KMS-11 (cell line): ENCODE measurements at regions not wholly inside any gene's neighbourhood (a gene's known extent, or its start where the extent isn't known, plus 50 kb on each side); places are given as distances from the start of the nearest gene placed in this dataset.

Source experiments
- H2AFZ ChIP-seq: fragments of 200-600 bp; sonication (generic); 2 replicates; pipeline ENCODE4 v1.6.1; 2016; ENCODE audit warnings: antibody characterized with exemption, mixed run types, low read depth
- H3K27ac ChIP-seq: fragments of 200-600 bp; sonication (generic); 2 replicates; pipeline ENCODE4 v1.6.1; 2016; ENCODE audit warnings: mild to moderate bottlenecking, mixed run types
- H3K27me3 ChIP-seq: fragments of 200-600 bp; sonication (generic); 2 replicates; pipeline ENCODE4 v1.6.1; 2017; ENCODE audit warnings: mild to moderate bottlenecking, low read depth, mixed run types, moderate library complexity; ENCODE audit not compliant: insufficient read depth
- H3K36me3 ChIP-seq: fragments of 200-600 bp; sonication (generic); 2 replicates; pipeline ENCODE4 v1.6.1; 2017; ENCODE audit warnings: mild to moderate bottlenecking, mixed run types; ENCODE audit not compliant: insufficient read depth
- H3K4me1 ChIP-seq: fragments of 200-600 bp; sonication (generic); 2 replicates; pipeline ENCODE4 v1.6.1; 2016; ENCODE audit warnings: mild to moderate bottlenecking, low read depth, mixed run types; ENCODE audit not compliant: poor library complexity, severe bottlenecking
- H3K4me2 ChIP-seq: fragments of 200-600 bp; sonication (generic); 2 replicates; pipeline ENCODE4 v1.7.0; 2016; ENCODE audit warnings: mild to moderate bottlenecking, mixed run types
- H3K4me3 ChIP-seq: fragments of 200-600 bp; sonication (generic); IDR thresholded peaks from 2 replicates; pipeline ENCODE4 v1.6.1; 2017; ENCODE audit warnings: low read depth, low read length, mixed read lengths; ENCODE audit not compliant: insufficient read depth
- H3K79me2 ChIP-seq: fragments of 200-600 bp; sonication (generic); 2 replicates; pipeline ENCODE4 v1.6.1; 2016; ENCODE audit warnings: low read depth, mixed run types; ENCODE audit not compliant: insufficient read depth
- H3K9ac ChIP-seq: fragments of 200-600 bp; sonication (generic); 2 replicates; pipeline ENCODE4 v1.6.1; 2016; ENCODE audit warnings: mild to moderate bottlenecking, mixed run types
- H4K20me1 ChIP-seq: fragments of 200-600 bp; sonication (generic); 2 replicates; pipeline ENCODE4 v1.6.1; 2016; ENCODE audit warnings: mild to moderate bottlenecking, mixed run types; ENCODE audit not compliant: insufficient read depth
- CTCF ChIP-seq: fragments of 200-600 bp; sonication (generic); conservative IDR thresholded peaks from 2 replicates; pipeline ENCODE4 v1.6.1; 2017; ENCODE audit warnings: low read depth, mild to moderate bottlenecking, antibody characterized with exemption, low read length, moderate library complexity, mixed read lengths

DNA sequence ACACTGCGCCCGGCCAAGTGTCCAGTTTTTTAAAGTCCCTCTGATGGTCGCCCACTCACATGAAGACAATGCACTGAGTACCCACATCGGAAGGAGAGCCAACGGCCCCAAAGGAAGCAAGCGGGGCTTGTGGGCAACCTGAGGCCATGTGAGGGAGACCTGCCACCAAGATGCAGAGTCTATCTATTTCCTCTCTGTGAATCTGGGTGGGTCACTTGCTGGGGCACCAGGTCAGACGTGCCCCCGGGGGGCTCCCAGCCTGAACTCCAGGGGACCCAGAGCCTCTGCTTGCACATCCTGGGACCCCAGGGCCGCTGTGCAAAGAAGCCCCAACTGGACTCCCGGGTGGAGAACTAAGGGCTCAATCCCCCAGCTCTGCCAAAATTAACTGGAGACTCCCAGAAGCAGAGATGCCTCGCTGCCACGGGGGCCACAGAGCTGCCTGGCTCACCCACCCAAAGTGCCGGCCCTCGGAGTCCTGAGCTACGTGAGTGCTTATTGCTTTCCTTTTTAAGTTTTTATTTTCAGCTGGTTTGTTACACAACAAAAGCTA lies 106.4 kb downstream of the BRD1 start:
- TF ChIP-seq CTCF, result no peak
- H3K79me2 ChIP-seq, result no peaks in the 10 kb centered on the region
- H3K9ac ChIP-seq, result no peak overlapping the region
- H3K36me3 ChIP-seq, result no peaks in the 10 kb centered on the region
- no peaks in the 10 kb centered on the region for H4K20me1 ChIP-seq
- H3K27me3 ChIP-seq, result peaks cover 25% of the 10 kb centered on the region
- H3K4me2 ChIP-seq, result no peak overlapping the region
- no peak overlapping the region for H3K4me3 ChIP-seq
- no peak overlapping the region for H2AFZ ChIP-seq
- no peaks in the 10 kb centered on the region for H3K4me1 ChIP-seq
- no peak overlapping the region for H3K27ac ChIP-seq

DNA sequence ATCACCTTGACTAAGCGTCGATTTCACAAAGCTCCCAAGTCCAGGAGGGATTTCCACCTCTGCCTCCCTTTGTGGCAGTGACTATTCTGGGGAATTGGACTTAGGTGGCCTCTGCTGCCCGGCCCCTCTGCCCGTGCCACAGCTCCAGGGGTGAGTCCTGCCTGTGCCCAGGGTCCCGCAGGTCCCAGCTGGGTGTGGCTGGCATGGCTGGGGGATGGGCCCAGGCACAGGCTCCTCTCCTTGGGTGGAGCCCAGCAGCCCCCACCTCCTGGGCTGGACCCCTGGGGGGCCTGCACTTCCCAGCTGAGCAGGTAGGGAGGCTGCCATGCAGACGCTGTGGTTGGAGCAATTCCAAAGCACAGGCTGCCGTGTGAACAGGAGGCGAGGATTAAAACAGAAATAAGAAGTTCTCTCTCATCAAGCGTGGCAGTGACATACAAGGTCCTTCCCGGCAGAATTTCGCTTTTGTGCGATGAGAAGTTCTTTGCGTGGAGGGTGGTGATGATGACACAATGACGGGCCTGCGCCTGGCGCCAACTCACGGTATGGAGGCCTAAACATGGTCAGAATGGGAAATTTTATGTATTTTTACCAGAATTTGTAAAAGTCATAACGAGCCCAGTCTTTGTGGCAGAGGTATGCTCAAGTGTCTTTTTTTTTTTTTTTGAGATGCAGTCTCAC lies 107.3 kb downstream of the BRD1 start:
- TF ChIP-seq CTCF, result no peak
- Histone ChIP-seq H2AFZ (no peak overlapping the region), H3K79me2 (no peaks in the 10 kb centered on the region), H3K9ac (no peak overlapping the region), H3K27me3 (peaks cover 25% of the 10 kb centered on the region), H3K4me3 (no peak overlapping the region), H3K4me2 (no peak overlapping the region), H4K20me1 (no peaks in the 10 kb centered on the region), H3K36me3 (no peaks in the 10 kb centered on the region), H3K27ac (no peak overlapping the region), H3K4me1 (no peaks in the 10 kb centered on the region)

DNA sequence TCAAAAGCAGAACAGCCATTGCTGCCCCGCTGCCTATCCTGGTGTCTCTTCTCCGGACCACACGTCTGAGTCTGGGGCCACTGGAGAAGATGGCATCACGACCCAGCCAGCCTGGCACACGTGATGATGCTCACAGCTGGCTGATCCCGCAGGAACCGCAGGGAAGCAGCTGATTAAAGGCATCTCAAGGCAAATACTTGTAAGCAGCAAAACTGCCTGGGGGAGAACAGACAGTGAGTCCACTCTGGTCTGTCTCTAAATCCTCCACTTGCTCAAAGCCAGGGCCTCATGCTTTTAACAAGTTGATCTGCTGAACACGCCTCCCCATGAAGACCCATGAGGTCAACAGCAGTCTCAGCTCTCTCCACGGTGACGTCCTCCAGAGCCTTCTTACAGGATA lies 108.6 kb downstream of the BRD1 start:
- Histone ChIP-seq H3K4me1 (no peaks in the 10 kb centered on the region), H4K20me1 (no peaks in the 10 kb centered on the region), H3K27ac (no peak overlapping the region), H3K9ac (no peak overlapping the region), H2AFZ (no peak overlapping the region), H3K4me3 (no peak overlapping the region), H3K79me2 (no peaks in the 10 kb centered on the region), H3K36me3 (no peaks in the 10 kb centered on the region), H3K4me2 (no peak overlapping the region), H3K27me3 (peaks cover 24% of the 10 kb centered on the region)
- TF ChIP-seq CTCF, result no peak

DNA sequence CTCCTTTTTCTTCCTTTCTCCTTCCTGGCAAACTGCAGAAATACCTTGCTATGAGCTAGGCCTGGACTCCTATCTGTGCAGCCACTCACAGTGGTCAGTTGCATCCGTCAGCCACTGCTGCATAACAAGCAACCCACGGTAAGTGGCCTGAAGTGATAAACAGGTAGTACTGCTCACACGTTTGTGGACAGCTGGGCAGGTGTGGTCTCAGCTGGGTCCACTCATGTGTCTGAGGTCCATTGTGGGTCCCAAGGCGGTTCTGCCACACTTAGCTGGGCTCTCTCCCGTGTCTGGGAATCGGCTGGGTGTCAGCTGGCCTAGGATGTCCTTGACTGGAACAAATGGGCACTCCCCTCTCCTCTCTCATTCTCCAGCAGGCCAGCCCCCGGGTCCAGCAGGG lies 109.3 kb downstream of the BRD1 start:
- Histone ChIP-seq H3K4me2 (no peak overlapping the region), H4K20me1 (no peaks in the 10 kb centered on the region), H3K27ac (no peak overlapping the region), H3K79me2 (no peaks in the 10 kb centered on the region), H3K4me3 (no peak overlapping the region), H2AFZ (no peak overlapping the region), H3K36me3 (no peaks in the 10 kb centered on the region), H3K27me3 (peaks cover 25% of the 10 kb centered on the region), H3K4me1 (no peaks in the 10 kb centered on the region), H3K9ac (no peak overlapping the region)
- TF ChIP-seq CTCF, result no peak
